Right lobe of liver (tissue), 6 donors: ENCODE measurements at regions not wholly inside any gene's neighbourhood (a gene's known extent, or its start where the extent isn't known, plus 50 kb on each side); places are given as distances from the start of the nearest gene placed in this dataset.
"Not testable (repeated sequence)": the region's sequence is repeated elsewhere in the genome, so short reads cannot be mapped to it uniquely, and the experiment has no call there.

Source experiments
- ATAC-seq, 4 donors: fragments of 200-7000 bp; cut with Tn5 transposase; one replicate each; pipeline ENCODE4 v1.9.1; 2020; ENCODE audit warnings: mild to moderate bottlenecking in 4 of 4, moderate library complexity in 4 of 4
- DNase-seq, 3 donors: peaks; one replicate each; pipeline ENCODE4 v3.0.0-alpha.2; 2020
- H3K27ac ChIP-seq, 3 donors: fragments of 200-600 bp; one replicate each; pipeline ENCODE4 v1.8.0; 2022
- H3K27me3 ChIP-seq, 2 donors: fragments of 200-600 bp; one replicate each; pipeline ENCODE4 v1.8.0; 2022
- H3K36me3 ChIP-seq, 4 donors: fragments of 200-600 bp; sonication (generic) in 1 of 4; one replicate each; pipeline versions ENCODE4 v1.5.1 to v1.8.0; 2017 to 2022; ENCODE audit warnings: control low read depth in 1 of 4
- H3K4me1 ChIP-seq, 4 donors: fragments of 200-600 bp; sonication (generic) in 1 of 4; one replicate each; pipeline versions ENCODE4 v1.5.1 to v1.8.0; 2017 to 2022; ENCODE audit warnings: control low read depth in 1 of 4
- H3K4me3 ChIP-seq, 3 donors: fragments of 200-600 bp; one replicate each; pipeline ENCODE4 v1.8.0; 2022
- H3K9me3 ChIP-seq, 4 donors: fragments of 200-600 bp; sonication (generic) in 1 of 4; one replicate each; pipeline versions ENCODE4 v1.5.1 to v1.8.0; 2017 to 2022; ENCODE audit warnings: control low read depth in 1 of 4
- CTCF ChIP-seq, 4 donors: fragments of 200-600 bp in 3 of 4; fragments of 450-650 bp in 1 of 4; IDR thresholded peaks; one replicate each; pipeline versions ENCODE4 v1.5.1 to v1.8.0; 2016 to 2022; ENCODE audit warnings: antibody characterized with exemption in 4 of 4, mild to moderate bottlenecking in 2 of 4
- POLR2A ChIP-seq: fragments of 450-650 bp; IDR thresholded peaks from one replicate; pipeline ENCODE4 v1.6.1; 2017; ENCODE audit warnings: antibody characterized with exemption, mild to moderate bottlenecking
- WGBS: methylation state at CpG from one replicate; pipeline ENCODE4 v1.1.6; 2018; ENCODE audit warnings: low coverage, low lambda C conversion rate; ENCODE audit not compliant: insufficient coverage; ENCODE audit errors: missing lambda C conversion rate; 5-methylcytosine and 5-hydroxymethylcytosine counted together
- intact Hi-C, 2 donors: fragments of 100-400 bp; cut with DNase I; formaldehyde crosslinking; loops; one replicate each; pipeline versions ENCODE4 v1.11.2 to v1.14.1; 2022
- donor health status: DM: no; HTN: yes; CAD: no.
- donor health status: DM: no; HTN: no; CAD: no.
- donor health status: DM: no; HTN: no; CAD: no.
- donor health status: DM: no; HTN: yes; CAD: no.
- donor health status: DM: no; HTN: yes; CAD: no.

- WGBS: 66% methylated on average over 2 of the region's 3 CpGs
- no peak overlapping the region for H3K4me3 ChIP-seq
- intact Hi-C loops: no loop called here
- no peak overlapping the region for H3K27ac ChIP-seq
- no peak for ATAC-seq
- H3K27me3 ChIP-seq: no peaks in the 10 kb centered on the region
- TF ChIP-seq CTCF (IDR thresholded peaks at IDR 0.05): no peak
- no peak for TF ChIP-seq POLR2A
- no peaks in the 10 kb centered on the region for H3K36me3 ChIP-seq
- H3K9me3 ChIP-seq: no peaks in the 10 kb centered on the region
- no peak for DNase-seq
- H3K4me1 ChIP-seq: no peaks in the 10 kb centered on the region
Observed at GRCh38 chr6:144954241-144954556, 669.1 kb downstream of the UTRN start.

- TF ChIP-seq POLR2A (no peak), CTCF (IDR thresholded peaks at IDR 0.05) (no peak)
Observed at GRCh38 chr6:144955392-144955791, 670.3 kb downstream of the UTRN start.

DNA sequence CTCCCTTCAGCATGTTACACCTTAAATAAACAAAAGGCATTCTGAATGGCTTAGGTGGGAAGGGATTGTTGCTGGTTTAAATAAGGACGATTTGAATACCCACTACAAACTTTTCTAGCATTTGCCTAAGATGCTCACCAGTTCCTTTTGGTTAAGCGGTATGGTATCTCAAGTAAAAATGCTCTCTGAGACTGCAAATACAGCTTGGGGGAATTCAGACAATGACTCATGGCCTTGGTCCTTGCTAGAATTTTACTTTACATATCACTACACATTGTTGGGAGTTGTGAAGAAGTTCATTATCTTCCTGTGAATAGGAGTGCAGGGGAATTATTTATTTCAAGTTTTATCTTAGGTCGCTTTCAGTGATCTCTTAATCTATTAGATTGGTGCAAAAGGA is 670.7 kb downstream of the UTRN start:
- H3K27me3 ChIP-seq: no peaks in the 10 kb centered on the region
- no peak for DNase-seq
- no peak for ATAC-seq
- H3K9me3 ChIP-seq: no peaks in the 10 kb centered on the region
- H3K27ac ChIP-seq: no peak overlapping the region
- WGBS: 73% methylated on average over 3 of the region's 3 CpGs
- H3K36me3 ChIP-seq: no peaks in the 10 kb centered on the region
- no peak overlapping the region for H3K4me3 ChIP-seq
- intact Hi-C loops: no loop called here
- H3K4me1 ChIP-seq: no peaks in the 10 kb centered on the region
- no peak for TF ChIP-seq POLR2A
- TF ChIP-seq CTCF (IDR thresholded peaks at IDR 0.05): no peak

More at GRCh38 chr6:144955392-144955791, 670.3 kb downstream of the UTRN start:
- Histone ChIP-seq H3K36me3 (no peaks in the 10 kb centered on the region), H3K27ac (no peak overlapping the region), H3K27me3 (no peaks in the 10 kb centered on the region), H3K9me3 (no peaks in the 10 kb centered on the region), H3K4me3 (no peak overlapping the region), H3K4me1 (no peaks in the 10 kb centered on the region)
- 61% methylated on average over 2 of the region's 2 CpGs for WGBS
- ATAC-seq (no peak), DNase-seq (no peak)
- intact Hi-C loops: no loop called here

GRCh38 chr6:144956697-144957096 is 671.6 kb downstream of the UTRN start:
- H3K27me3 ChIP-seq, H3K4me1 ChIP-seq, H3K27ac ChIP-seq, H3K36me3 ChIP-seq, H3K4me3 ChIP-seq, intact Hi-C loops, ATAC-seq, H3K9me3 ChIP-seq, DNase-seq: not testable (repeated sequence)

DNA sequence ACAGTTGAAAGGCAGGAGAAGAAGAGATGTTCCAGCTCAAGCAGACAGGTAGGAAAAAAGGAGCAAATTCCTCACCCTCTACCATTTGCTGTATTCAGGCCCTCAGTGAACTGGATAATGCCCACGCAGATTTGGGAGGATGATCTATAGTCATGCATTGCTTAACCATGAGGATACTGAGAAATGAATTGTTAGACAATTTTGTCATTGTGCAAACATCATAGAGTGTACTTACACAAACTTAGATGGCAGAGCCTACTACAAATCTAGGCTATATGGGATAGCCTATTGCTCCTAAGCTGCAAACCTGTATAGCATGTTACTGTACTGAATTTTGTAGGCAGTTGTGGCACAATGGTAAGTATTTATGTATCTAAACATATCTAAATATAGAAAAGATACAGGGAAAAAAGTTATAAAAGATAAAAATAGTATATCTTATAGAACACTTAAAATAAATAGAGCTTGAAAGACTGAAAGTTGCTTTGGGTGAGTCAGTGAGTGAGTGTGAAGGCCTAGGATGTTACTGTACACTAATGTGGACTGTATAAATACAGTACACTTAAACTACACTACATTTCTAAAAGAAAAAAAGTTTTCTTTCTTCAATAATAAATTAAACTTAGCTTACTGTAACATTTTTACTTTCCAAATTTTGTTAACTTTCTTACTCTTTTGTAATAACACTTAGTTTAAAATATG is 672.3 kb downstream of the UTRN start:
- no peak overlapping the region for H3K4me3 ChIP-seq
- no peaks in the 10 kb centered on the region for H3K9me3 ChIP-seq
- H3K4me1 ChIP-seq: no peaks in the 10 kb centered on the region
- intact Hi-C loops: no loop called here
- H3K27me3 ChIP-seq: no peaks in the 10 kb centered on the region
- H3K36me3 ChIP-seq: no peaks in the 10 kb centered on the region
- WGBS: 100% methylated on average over 1 of the region's 1 CpG
- DNase-seq: no peak
- no peak overlapping the region for H3K27ac ChIP-seq
- no peak for ATAC-seq
- TF ChIP-seq CTCF (IDR thresholded peaks at IDR 0.05): no peak
- no peak for TF ChIP-seq POLR2A
